ENCODE measurements at regions not wholly inside any gene's neighbourhood (a gene's known extent, or its start where the extent isn't known, plus 50 kb on each side); places are given as distances from the start of the nearest gene placed in this dataset.

DNA sequence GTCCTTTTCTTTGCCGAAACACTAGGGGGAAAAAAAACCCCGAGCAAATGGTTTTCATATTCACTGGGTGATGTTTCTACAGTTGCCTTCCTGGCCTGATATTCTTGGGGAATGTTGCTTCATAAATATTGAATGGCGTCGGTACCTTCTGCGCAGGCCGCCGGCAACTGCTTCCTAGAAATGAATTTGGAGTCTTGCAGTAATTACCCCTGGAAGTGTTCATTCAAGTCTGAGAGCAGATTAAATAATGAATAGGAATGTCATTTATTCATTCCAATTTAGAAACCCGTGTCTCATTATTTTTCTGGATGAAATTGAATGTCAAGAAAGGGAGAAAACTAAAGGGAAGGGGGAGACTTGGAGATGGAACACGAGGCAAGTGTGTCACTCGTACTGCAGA, 179.4 kb upstream of the KCNG1 start:
- DNase-seq (ENCODE audit: low read depth, low spot score) = no peak
- Histone ChIP-seq H3K4me3 (replicated peaks in 1 of 3; ENCODE audit: insufficient read depth in 1 of 3, low read depth in 1 of 3, low read length in 3 of 3) (no peak overlapping the region), H3K9me1 (replicated peaks; ENCODE audit: control insufficient read depth, extremely low read depth, insufficient read depth, low read length) (no peaks in the 10 kb centered on the region), H3K9ac (replicated peaks; ENCODE audit: extremely low read depth, insufficient read depth, low read length) (no peak overlapping the region), H3K27ac (ENCODE audit: insufficient read depth, low read depth, low read length) (no peak overlapping the region), H3K4me2 (ENCODE audit: insufficient read depth, low read length) (no peak overlapping the region), H2AFZ (ENCODE audit: low read depth, low read length) (no peak overlapping the region), H3K4me1 (ENCODE audit: control insufficient read depth, extremely low read depth, insufficient read depth, low read length) (no peaks in the 10 kb centered on the region), H3K9me3 (replicated peaks; ENCODE audit: control insufficient read depth, insufficient read depth, low read length) (no peaks in the 10 kb centered on the region), H3K36me3 (ENCODE audit: control insufficient read depth in 2 of 2, extremely low read depth in 1 of 2, insufficient read depth in 2 of 2, low read length in 2 of 2) (no peaks in the 10 kb centered on the region), H3K79me2 (ENCODE audit: control insufficient read depth, insufficient read depth, low read length) (no peaks in the 10 kb centered on the region), H4K20me1 (replicated peaks; ENCODE audit: control insufficient read depth, extremely low read depth, insufficient read depth, low read length) (no peaks in the 10 kb centered on the region), H3K27me3 (ENCODE audit: control insufficient read depth in 2 of 2, insufficient read depth in 2 of 2, low read length in 2 of 2) (peaks cover 10 to 13% of the 10 kb centered on the region in 2 experiments)
- CTCF ChIA-PET = no interaction called here
- TF ChIP-seq FOS (IDR thresholded peaks at IDR 0.05; ENCODE audit: borderline replicate concordance, insufficient read depth, low read length) = no peak
- TF ChIP-seq POLR2AphosphoS5 (IDR thresholded peaks at IDR 0.05; ENCODE audit: insufficient read depth, low read depth, low read length) = no peak
- no peak for TF ChIP-seq JUN (IDR thresholded peaks at IDR 0.05; ENCODE audit: borderline replicate concordance, insufficient read depth, insufficient read length, low read depth)
- TF ChIP-seq GATA2 (IDR thresholded peaks at IDR 0.05; ENCODE audit: insufficient read depth, insufficient read length, low read depth, low read length) = no peak
- no peak for TF ChIP-seq POLR2A (IDR thresholded peaks at IDR 0.05; ENCODE audit: low read depth, low read length)
- TF ChIP-seq EZH2 (IDR thresholded peaks at IDR 0.05; ENCODE audit: borderline replicate concordance, low read depth, low read length, severe bottlenecking) = no peak
- no peak for TF ChIP-seq MYC (IDR thresholded peaks at IDR 0.05; ENCODE audit: low read depth, low read length)
- TF ChIP-seq, protein P1, sequence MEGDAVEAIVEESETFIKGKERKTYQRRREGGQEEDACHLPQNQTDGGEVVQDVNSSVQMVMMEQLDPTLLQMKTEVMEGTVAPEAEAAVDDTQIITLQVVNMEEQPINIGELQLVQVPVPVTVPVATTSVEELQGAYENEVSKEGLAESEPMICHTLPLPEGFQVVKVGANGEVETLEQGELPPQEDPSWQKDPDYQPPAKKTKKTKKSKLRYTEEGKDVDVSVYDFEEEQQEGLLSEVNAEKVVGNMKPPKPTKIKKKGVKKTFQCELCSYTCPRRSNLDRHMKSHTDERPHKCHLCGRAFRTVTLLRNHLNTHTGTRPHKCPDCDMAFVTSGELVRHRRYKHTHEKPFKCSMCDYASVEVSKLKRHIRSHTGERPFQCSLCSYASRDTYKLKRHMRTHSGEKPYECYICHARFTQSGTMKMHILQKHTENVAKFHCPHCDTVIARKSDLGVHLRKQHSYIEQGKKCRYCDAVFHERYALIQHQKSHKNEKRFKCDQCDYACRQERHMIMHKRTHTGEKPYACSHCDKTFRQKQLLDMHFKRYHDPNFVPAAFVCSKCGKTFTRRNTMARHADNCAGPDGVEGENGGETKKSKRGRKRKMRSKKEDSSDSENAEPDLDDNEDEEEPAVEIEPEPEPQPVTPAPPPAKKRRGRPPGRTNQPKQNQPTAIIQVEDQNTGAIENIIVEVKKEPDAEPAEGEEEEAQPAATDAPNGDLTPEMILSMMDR (IDR thresholded peaks at IDR 0.05; ENCODE audit: extremely low read depth in 1 of 2, insufficient read depth in 1 of 2, low read depth in 1 of 2, low read length in 2 of 2) = no peak
- TF ChIP-seq, protein P2, sequence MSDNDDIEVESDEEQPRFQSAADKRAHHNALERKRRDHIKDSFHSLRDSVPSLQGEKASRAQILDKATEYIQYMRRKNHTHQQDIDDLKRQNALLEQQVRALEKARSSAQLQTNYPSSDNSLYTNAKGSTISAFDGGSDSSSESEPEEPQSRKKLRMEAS (IDR thresholded peaks at IDR 0.05; ENCODE audit: insufficient read depth, insufficient read length) = no peak
- BruUV-seq (replicated peaks) = no TSS peak
- FAIRE-seq = no peak
- intact Hi-C loops (cut with micrococcal nuclease) (no loop called here), dilution Hi-C loops (cut with MboI; ENCODE audit: extremely low pct_ligation_motif_present, low sequenced_read_pairs) (no loop called here)
- POLR2A ChIA-PET = no interaction called here
